HG03378 (cell line): ENCODE measurements at regions not wholly inside any gene's neighbourhood (a gene's known extent, or its start where the extent isn't known, plus 50 kb on each side); places are given as distances from the start of the nearest gene placed in this dataset.
"Not testable (repeated sequence)": the region's sequence is repeated elsewhere in the genome, so short reads cannot be mapped to it uniquely, and the experiment has no call there.

Experiments
- ATAC-seq: cut with Tn5 transposase; IDR thresholded peaks from one replicate; pipeline ENCODE4 v1.9.1; 2021; ENCODE audit warnings: mild to moderate bottlenecking, moderate library complexity; ENCODE audit not compliant: unreplicated experiment

- no peak for ATAC-seq
Observed at GRCh38 chr4:64737026-64737853, 328.0 kb upstream of the TECRL start.

- ATAC-seq: no peak
Observed at GRCh38 chr4:64729561-64729960, 320.3 kb upstream of the TECRL start.

- ATAC-seq: no peak
Observed at GRCh38 chr4:64727960-64728359, 318.7 kb upstream of the TECRL start.

- ATAC-seq: not testable (repeated sequence)
Observed at GRCh38 chr4:64727391-64727790, 318.1 kb upstream of the TECRL start.

- no peak for ATAC-seq
Observed at GRCh38 chr4:64724689-64725088, 315.4 kb upstream of the TECRL start.

GRCh38 chr4:64721106-64721505, 311.9 kb upstream of the TECRL start:
- no peak for ATAC-seq

GRCh38 chr4:64718091-64718490, 308.8 kb upstream of the TECRL start:
- no peak for ATAC-seq

GRCh38 chr4:64715741-64716140, 306.5 kb upstream of the TECRL start:
- ATAC-seq: no peak

- peak; percentile 76 for ATAC-seq
Observed at GRCh38 chr4:64713256-64713840, 304.1 kb upstream of the TECRL start.

- ATAC-seq: no peak
Observed at GRCh38 chr4:64712590-64712989, 303.3 kb upstream of the TECRL start.

GRCh38 chr4:64705989-64706388, 296.7 kb upstream of the TECRL start:
- ATAC-seq: no peak

GRCh38 chr4:64698171-64698570, 288.9 kb upstream of the TECRL start:
- ATAC-seq: no peak

- ATAC-seq: no peak
Observed at GRCh38 chr4:64682946-64683345, 273.7 kb upstream of the TECRL start.

- ATAC-seq: no peak
Observed at GRCh38 chr4:64682481-64682880, 273.2 kb upstream of the TECRL start.

GRCh38 chr4:64673121-64673520, 263.9 kb upstream of the TECRL start:
- not testable (repeated sequence) for ATAC-seq

GRCh38 chr4:64670647-64671046, 261.4 kb upstream of the TECRL start:
- ATAC-seq: no peak

- ATAC-seq: no peak
Observed at GRCh38 chr4:64643841-64644240, 234.6 kb upstream of the TECRL start.

- no peak for ATAC-seq
Observed at GRCh38 chr4:64642936-64643335, 233.7 kb upstream of the TECRL start.

- not testable (repeated sequence) for ATAC-seq
Observed at GRCh38 chr4:64640402-64640801, 231.2 kb upstream of the TECRL start.

GRCh38 chr4:64625438-64625837, 216.2 kb upstream of the TECRL start:
- no peak for ATAC-seq

GRCh38 chr4:64617800-64618199, 208.6 kb upstream of the TECRL start:
- ATAC-seq: no peak

- ATAC-seq: no peak
Observed at GRCh38 chr4:64614276-64614675, 205.0 kb upstream of the TECRL start.

- no peak for ATAC-seq
Observed at GRCh38 chr4:64613046-64613445, 203.8 kb upstream of the TECRL start.
